ENCODE measurements at regions not wholly inside any gene's neighbourhood (a gene's known extent, or its start where the extent isn't known, plus 50 kb on each side); places are given as distances from the start of the nearest gene placed in this dataset.

GRCh38 chr6:137660296-137660731, 166.1 kb upstream of the OLIG3 start (continued):
- TF ChIP-seq MEF2B (IDR thresholded peaks at IDR 0.05; ENCODE audit: partially characterized antibody, poor library complexity, severe bottlenecking) (peak; percentile 64), GATAD2B (conservative IDR thresholded peaks at IDR 0.05; ENCODE audit: low read depth) (0 out of 2 replicates have a peak, but pooled peaks have one; percentile 51), RELB (IDR thresholded peaks at IDR 0.05; ENCODE audit: low read depth) (peak; percentile 71), DPF2 (IDR thresholded peaks at IDR 0.05) (peak; percentile 74), MLLT1 (IDR thresholded peaks at IDR 0.05) (peak; percentile 63), HDAC6 (IDR thresholded peaks at IDR 0.05; ENCODE audit: unreplicated experiment) (no peak), YBX1 (IDR thresholded peaks at IDR 0.05) (no peak), NRF1 (conservative IDR thresholded peaks at IDR 0.05; ENCODE audit: low read depth, low read length) (no peak), EP300 (IDR thresholded peaks at IDR 0.05; ENCODE audit: borderline replicate concordance in 1 of 2, control insufficient read depth in 1 of 2, low read depth in 2 of 2, low read length in 2 of 2) (0 out of 4 replicates have a peak, but pooled peaks of 1 of the 2 experiments have one; percentile 28), ZNF24 (IDR thresholded peaks at IDR 0.05) (0 out of 2 replicates have a peak, but pooled peaks have one; percentile 5), MTA2 (IDR thresholded peaks at IDR 0.05; ENCODE audit: low read depth) (peak; percentile 76), ZNF592 (IDR thresholded peaks at IDR 0.05) (peak; percentile 70; the same call in 1 of the 2 replicates), IKZF1 (conservative IDR thresholded peaks at IDR 0.05) (peak; percentile 87), IKZF2 (IDR thresholded peaks at IDR 0.05) (peak; percentile 82 to 84; a peak in 3 of 4 replicates), EED (IDR thresholded peaks at IDR 0.05; ENCODE audit: low read depth) (no peak)
